ENCODE measurements at regions not wholly inside any gene's neighbourhood (a gene's known extent, or its start where the extent isn't known, plus 50 kb on each side); places are given as distances from the start of the nearest gene placed in this dataset.

DNA sequence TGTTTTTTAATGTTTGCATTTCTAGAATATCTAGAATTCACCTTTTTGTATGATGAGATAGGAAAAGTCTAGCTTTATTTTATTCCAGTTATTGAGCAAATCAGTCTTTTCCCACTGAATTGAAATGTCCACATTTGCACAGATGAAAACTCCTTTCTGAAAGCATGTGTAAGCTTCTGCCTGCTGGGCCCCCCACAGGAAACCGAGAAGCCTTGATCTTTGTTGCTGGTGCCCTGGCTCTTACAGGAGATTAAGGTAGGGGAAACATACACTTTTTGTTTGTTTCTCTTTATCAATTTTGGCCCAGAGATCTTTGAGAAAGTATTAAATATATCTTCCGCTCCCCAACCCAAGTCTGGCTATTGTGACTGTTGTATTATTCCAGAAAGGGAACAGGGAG, 87.2 kb upstream of the GNAZ start:
- TF ChIP-seq, protein P1, sequence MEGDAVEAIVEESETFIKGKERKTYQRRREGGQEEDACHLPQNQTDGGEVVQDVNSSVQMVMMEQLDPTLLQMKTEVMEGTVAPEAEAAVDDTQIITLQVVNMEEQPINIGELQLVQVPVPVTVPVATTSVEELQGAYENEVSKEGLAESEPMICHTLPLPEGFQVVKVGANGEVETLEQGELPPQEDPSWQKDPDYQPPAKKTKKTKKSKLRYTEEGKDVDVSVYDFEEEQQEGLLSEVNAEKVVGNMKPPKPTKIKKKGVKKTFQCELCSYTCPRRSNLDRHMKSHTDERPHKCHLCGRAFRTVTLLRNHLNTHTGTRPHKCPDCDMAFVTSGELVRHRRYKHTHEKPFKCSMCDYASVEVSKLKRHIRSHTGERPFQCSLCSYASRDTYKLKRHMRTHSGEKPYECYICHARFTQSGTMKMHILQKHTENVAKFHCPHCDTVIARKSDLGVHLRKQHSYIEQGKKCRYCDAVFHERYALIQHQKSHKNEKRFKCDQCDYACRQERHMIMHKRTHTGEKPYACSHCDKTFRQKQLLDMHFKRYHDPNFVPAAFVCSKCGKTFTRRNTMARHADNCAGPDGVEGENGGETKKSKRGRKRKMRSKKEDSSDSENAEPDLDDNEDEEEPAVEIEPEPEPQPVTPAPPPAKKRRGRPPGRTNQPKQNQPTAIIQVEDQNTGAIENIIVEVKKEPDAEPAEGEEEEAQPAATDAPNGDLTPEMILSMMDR (IDR thresholded peaks at IDR 0.05): no peak
- no peak for TF ChIP-seq POLR2A (IDR thresholded peaks at IDR 0.05)
